ENCODE measurements at regions not wholly inside any gene's neighbourhood (a gene's known extent, or its start where the extent isn't known, plus 50 kb on each side); places are given as distances from the start of the nearest gene placed in this dataset.

GRCh38 chr9:28059192-28059591, 485.9 kb upstream of the C9orf72 start:
- no peak overlapping the region for H3K4me3 ChIP-seq
- H3K4me1 ChIP-seq (replicated peaks in 1 of 2): no peaks in the 10 kb centered on the region
- 43 to 100% (median 75%) methylated on average over 2 to 8 of the region's 8 CpGs; no CpG with 5 or more reads in 5 of the 10 experiments for WGBS, 10 experiments
- no peak overlapping the region for H3K27ac ChIP-seq
- in situ Hi-C loops (cut with MboI; ENCODE audit: low pct_unique_long_range_greater_than_20kb in 2 of 9, low sequenced_read_pairs in 9 of 9, unreplicated experiment in 9 of 9): loop anchor here in 1 of 9 experiments (25.0 kb wide), 1 partner anchor 347 kb away; no protein-coding TSS in a partner anchor
- ATAC-seq (replicated peaks in 6 of 8): no peak

DNA sequence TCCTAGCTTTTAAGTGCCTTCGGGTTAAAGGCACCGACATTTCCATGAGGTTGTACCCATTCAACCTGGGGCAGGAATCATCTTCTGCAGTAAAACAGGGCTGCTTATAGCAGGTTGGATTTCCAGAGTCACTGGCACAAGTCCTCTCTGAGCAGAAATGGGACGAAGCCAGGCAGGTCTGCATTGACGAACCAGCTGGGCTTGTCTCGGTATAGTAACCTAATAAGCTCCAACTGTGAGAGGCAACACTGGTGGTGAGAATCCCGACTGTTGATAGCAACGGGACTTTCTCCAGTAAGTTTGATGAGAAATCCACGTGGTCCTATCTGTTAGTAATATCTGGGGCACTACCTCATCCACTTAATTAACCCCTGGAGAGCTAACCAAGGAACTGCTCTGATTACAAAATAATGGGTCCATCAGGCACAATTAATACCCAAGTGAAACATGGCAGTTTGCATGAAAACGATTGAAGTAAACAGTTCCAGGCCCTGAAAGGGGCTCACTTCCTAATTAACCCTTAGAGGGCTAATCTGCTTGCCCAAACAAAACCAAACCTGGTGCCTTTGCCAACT, 491.0 kb upstream of the C9orf72 start:
- ATAC-seq (replicated peaks in 6 of 8): no peak
- no peak overlapping the region for H3K27ac ChIP-seq
- no peak overlapping the region for H3K4me3 ChIP-seq
- in situ Hi-C loops (cut with MboI; ENCODE audit: low pct_unique_long_range_greater_than_20kb in 2 of 9, low sequenced_read_pairs in 9 of 9, unreplicated experiment in 9 of 9): loop anchor here in 1 of 9 experiments (25.0 kb wide), 1 partner anchor 352 kb away; no protein-coding TSS in a partner anchor
- no peaks in the 10 kb centered on the region for H3K4me1 ChIP-seq (replicated peaks in 1 of 2)
- 20 to 95% (median 57%) methylated on average over 1 to 8 of the region's 9 CpGs for WGBS, 10 experiments

DNA sequence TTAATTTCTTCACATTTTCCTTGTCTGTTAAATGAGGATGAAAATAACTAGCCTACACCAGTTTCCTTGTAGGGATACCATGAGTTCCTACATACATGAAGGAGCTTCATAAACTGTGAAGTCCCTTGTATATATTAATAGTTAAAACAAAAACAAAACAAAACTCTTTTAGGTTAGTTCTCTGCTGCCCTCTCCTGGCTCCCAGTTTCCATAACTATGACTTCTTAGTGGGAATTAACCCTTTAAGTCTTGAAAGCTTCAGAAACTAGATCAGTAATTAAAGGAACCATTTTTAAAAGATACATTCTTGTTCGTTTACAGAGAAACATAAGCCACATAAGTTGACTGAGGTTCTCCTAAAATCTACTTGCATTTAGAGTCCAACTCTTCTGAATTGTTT, 500.0 kb upstream of the C9orf72 start:
- Histone ChIP-seq H3K27ac (no peak overlapping the region), H3K4me1 (replicated peaks in 1 of 2) (no peaks in the 10 kb centered on the region), H3K4me3 (no peak overlapping the region)
- in situ Hi-C loops (cut with MboI; ENCODE audit: low pct_unique_long_range_greater_than_20kb in 2 of 9, low sequenced_read_pairs in 9 of 9, unreplicated experiment in 9 of 9): loop anchor here in 3 of 9 experiments (10.0 to 25.0 kb wide), 2 partner anchors 348 to 361 kb away; no protein-coding TSS in a partner anchor
- 0 to 67% (median 10%) methylated on average over 1 of the region's 1 CpG; no CpG with 5 or more reads in 3 of the 10 experiments for WGBS, 10 experiments
- ATAC-seq (replicated peaks in 6 of 8): peak in 3 of 8 experiments; percentile 20 to 44 (median 31)

DNA sequence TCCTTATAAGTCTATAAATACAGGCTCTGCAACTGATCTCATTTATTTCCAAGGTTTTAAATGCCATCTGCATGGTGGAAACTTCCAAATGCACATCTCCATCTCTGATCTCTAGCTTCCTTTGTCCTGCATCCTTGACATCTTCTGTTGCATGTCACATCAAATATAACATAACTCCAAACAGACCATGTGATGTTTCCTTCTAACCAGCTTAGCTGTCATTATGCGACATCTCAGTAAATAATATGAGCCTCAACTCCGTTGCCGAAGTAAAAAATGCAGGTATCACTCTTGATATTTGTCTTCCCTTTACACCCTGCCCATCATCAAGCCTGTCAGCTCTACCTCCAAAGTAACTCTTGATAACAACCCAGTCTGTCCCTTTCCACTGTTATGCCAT, 506.4 kb upstream of the C9orf72 start:
- H3K4me3 ChIP-seq: no peak overlapping the region
- no peak overlapping the region for H3K27ac ChIP-seq
- WGBS, 10 experiments: 46 to 100% (median 83%) methylated on average over 1 to 3 of the region's 3 CpGs; no CpG with 5 or more reads in 3 of the 10 experiments
- ATAC-seq (replicated peaks in 6 of 8): no peak
- no peaks in the 10 kb centered on the region for H3K4me1 ChIP-seq (replicated peaks in 1 of 2)
- in situ Hi-C loops (cut with MboI; ENCODE audit: low pct_unique_long_range_greater_than_20kb in 2 of 9, low sequenced_read_pairs in 9 of 9, unreplicated experiment in 9 of 9): loop anchor here in 2 of 9 experiments (10.0 kb wide), 1 partner anchor 355 kb away; no protein-coding TSS in a partner anchor

DNA sequence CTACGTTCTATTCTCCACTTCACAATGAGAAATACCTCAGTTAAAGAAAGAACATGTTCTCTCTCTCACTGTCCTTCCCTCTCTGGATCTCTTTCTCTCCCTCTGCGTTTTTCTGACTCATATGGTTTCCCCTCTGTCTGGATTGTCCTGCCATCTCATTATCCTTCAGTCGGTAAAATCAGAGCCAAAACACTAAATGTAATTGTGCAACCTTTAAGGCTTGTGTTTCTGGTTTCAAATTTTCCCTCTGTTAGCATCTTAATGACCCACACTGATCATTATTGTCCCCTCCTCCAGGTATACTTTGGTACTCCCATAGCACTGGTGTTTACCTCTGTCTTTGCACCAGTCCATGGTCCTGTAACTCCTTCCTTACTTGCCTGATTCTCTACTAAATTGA, 509.4 kb upstream of the C9orf72 start:
- WGBS, 10 experiments: 0 to 97% (median 76%) methylated on average over 1 to 3 of the region's 3 CpGs; no CpG with 5 or more reads in 1 of the 10 experiments
- no peaks in the 10 kb centered on the region for H3K4me1 ChIP-seq (replicated peaks in 1 of 2)
- no peak overlapping the region for H3K27ac ChIP-seq
- ATAC-seq (replicated peaks in 6 of 8): no peak
- in situ Hi-C loops (cut with MboI; ENCODE audit: low pct_unique_long_range_greater_than_20kb in 2 of 9, low sequenced_read_pairs in 9 of 9, unreplicated experiment in 9 of 9): no loop called here
- H3K4me3 ChIP-seq: no peak overlapping the region

GRCh38 chr9:28086881-28087280, 513.6 kb upstream of the C9orf72 start:
- in situ Hi-C loops (cut with MboI; ENCODE audit: low pct_unique_long_range_greater_than_20kb in 2 of 9, low sequenced_read_pairs in 9 of 9, unreplicated experiment in 9 of 9): no loop called here
- Histone ChIP-seq H3K4me1 (replicated peaks in 1 of 2) (no peaks in the 10 kb centered on the region), H3K27ac (no peak overlapping the region), H3K4me3 (no peak overlapping the region)
- no peak for ATAC-seq (replicated peaks in 6 of 8)

GRCh38 chr9:28092981-28093936, 520.0 kb upstream of the C9orf72 start:
- 3 to 63% (median 27%) methylated on average over 3 to 9 of the region's 10 CpGs; no CpG with 5 or more reads in 1 of the 10 experiments for WGBS, 10 experiments
- Histone ChIP-seq H3K4me3 (no peak overlapping the region), H3K4me1 (replicated peaks in 1 of 2) (peaks cover 0 to 14% of the 10 kb centered on the region in 2 donors), H3K27ac (no peak overlapping the region)
- ATAC-seq (replicated peaks in 6 of 8): peak in 5 of 8 experiments; percentile 49 to 67 (median 55)
- in situ Hi-C loops (cut with MboI; ENCODE audit: low pct_unique_long_range_greater_than_20kb in 2 of 9, low sequenced_read_pairs in 9 of 9, unreplicated experiment in 9 of 9): no loop called here

DNA sequence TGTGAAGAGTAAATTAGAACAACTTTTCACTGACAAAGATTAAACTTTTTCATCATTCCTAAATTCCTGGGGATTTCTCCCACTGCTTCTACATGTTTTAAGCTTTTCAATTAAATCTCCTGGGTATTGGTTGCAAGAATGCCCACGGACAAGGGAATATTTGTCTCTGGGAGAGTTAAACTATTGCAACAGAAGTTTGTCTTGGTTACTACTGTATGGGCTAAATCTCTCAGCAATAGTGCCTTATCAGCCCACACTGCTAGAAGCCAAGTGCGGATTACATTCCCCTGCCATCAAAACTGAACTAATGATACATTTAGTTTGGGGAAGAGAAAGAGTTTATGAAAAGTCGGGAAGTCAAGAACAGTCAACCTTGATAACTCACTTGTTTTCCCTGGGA, 528.2 kb upstream of the C9orf72 start:
- peak in 1 of 8 experiments; percentile 93 for ATAC-seq (replicated peaks in 6 of 8)
- Histone ChIP-seq H3K4me3 (no peak overlapping the region), H3K4me1 (replicated peaks in 1 of 2) (no peaks in the 10 kb centered on the region), H3K27ac (no peak overlapping the region)
- in situ Hi-C loops (cut with MboI; ENCODE audit: low pct_unique_long_range_greater_than_20kb in 2 of 9, low sequenced_read_pairs in 9 of 9, unreplicated experiment in 9 of 9): no loop called here
- WGBS, 10 experiments: 0 to 100% (median 82%) methylated on average over 1 to 3 of the region's 3 CpGs

GRCh38 chr9:28105001-28105400, 531.7 kb upstream of the C9orf72 start:
- no peak for ATAC-seq (replicated peaks in 6 of 8)
- no peaks in the 10 kb centered on the region for H3K4me1 ChIP-seq (replicated peaks in 1 of 2)
- H3K4me3 ChIP-seq: no peak overlapping the region
- H3K27ac ChIP-seq: no peak overlapping the region
- in situ Hi-C loops (cut with MboI; ENCODE audit: low pct_unique_long_range_greater_than_20kb in 2 of 9, low sequenced_read_pairs in 9 of 9, unreplicated experiment in 9 of 9): no loop called here
- WGBS, 10 experiments: 0 to 92% (median 78%) methylated on average over 1 to 2 of the region's 2 CpGs; no CpG with 5 or more reads in 2 of the 10 experiments

GRCh38 chr9:28120184-28120583, 546.9 kb upstream of the C9orf72 start:
- no peak overlapping the region for H3K27ac ChIP-seq
- peaks cover 10 to 22% of the 10 kb centered on the region in 2 donors for H3K4me1 ChIP-seq (replicated peaks in 1 of 2)
- H3K4me3 ChIP-seq: no peak overlapping the region
- WGBS, 10 experiments: 0 to 43% (median 5%) methylated on average over 2 to 3 of the region's 3 CpGs; no CpG with 5 or more reads in 1 of the 10 experiments
- in situ Hi-C loops (cut with MboI; ENCODE audit: low pct_unique_long_range_greater_than_20kb in 2 of 9, low sequenced_read_pairs in 9 of 9, unreplicated experiment in 9 of 9): no loop called here
- ATAC-seq (replicated peaks in 6 of 8): peak in 5 of 8 experiments; percentile 16 to 92 (median 69)

DNA sequence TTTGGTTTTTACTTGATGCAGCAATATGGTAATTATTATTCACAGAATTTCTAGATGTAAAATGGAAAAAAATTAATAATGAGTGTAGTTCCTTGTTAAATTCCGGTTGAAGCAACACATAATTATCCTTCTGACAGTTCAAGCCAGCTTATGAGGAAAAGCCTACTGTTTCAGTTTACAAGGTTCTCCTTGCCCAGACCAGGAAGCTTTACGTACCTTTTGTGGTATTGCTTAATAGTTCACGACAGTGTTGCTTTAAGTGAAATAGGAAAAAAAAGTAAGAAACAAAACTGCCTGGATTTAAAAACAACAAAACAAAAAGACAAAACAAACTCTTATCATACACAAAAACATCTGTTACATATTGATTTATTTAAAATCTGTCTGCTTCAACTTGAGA, 547.3 kb upstream of the C9orf72 start:
- Histone ChIP-seq H3K4me1 (replicated peaks in 1 of 2) (peaks cover 10 to 22% of the 10 kb centered on the region in 2 donors), H3K27ac (peak overlapping the region in 1 of 2 donors; percentile 26), H3K4me3 (no peak overlapping the region)
- 6 to 94% (median 48%) methylated on average over 1 to 3 of the region's 3 CpGs for WGBS, 10 experiments
- in situ Hi-C loops (cut with MboI; ENCODE audit: low pct_unique_long_range_greater_than_20kb in 2 of 9, low sequenced_read_pairs in 9 of 9, unreplicated experiment in 9 of 9): no loop called here
- no peak for ATAC-seq (replicated peaks in 6 of 8)

DNA sequence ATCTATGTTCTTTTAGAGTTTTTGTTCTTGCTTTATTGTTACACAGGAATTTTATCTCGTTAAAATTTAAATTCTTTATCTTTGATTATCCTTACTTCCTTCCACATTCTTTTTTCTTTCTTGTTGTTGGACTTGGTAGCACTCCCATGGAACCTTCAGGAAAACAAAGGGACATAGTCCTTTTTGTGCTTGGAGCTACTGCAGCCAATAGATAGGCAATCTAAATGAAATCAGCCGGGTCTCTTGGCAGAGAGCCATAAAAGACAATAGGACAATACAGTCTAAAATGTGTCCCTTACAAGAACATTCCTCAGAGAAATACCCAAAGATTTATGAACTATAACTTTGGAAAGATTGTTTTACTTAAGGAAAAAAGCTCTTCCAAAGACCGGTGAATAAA, 548.1 kb upstream of the C9orf72 start:
- ATAC-seq (replicated peaks in 6 of 8): peak in 2 of 8 experiments; percentile 26 to 35
- Histone ChIP-seq H3K4me3 (no peak overlapping the region), H3K27ac (no peak overlapping the region), H3K4me1 (replicated peaks in 1 of 2) (peaks cover 10 to 22% of the 10 kb centered on the region in 2 donors)
- 16 to 80% (median 50%) methylated on average over 1 to 3 of the region's 3 CpGs for WGBS, 10 experiments
- in situ Hi-C loops (cut with MboI; ENCODE audit: low pct_unique_long_range_greater_than_20kb in 2 of 9, low sequenced_read_pairs in 9 of 9, unreplicated experiment in 9 of 9): no loop called here

- ATAC-seq (replicated peaks in 6 of 8): peak in 1 of 8 experiments; percentile 42
- in situ Hi-C loops (cut with MboI; ENCODE audit: low pct_unique_long_range_greater_than_20kb in 2 of 9, low sequenced_read_pairs in 9 of 9, unreplicated experiment in 9 of 9): no loop called here
- H3K4me3 ChIP-seq: no peak overlapping the region
- H3K4me1 ChIP-seq (replicated peaks in 1 of 2): peaks cover 7 to 15% of the 10 kb centered on the region in 2 donors
- no peak overlapping the region for H3K27ac ChIP-seq
These were observed 551.6 kb upstream of the C9orf72 start for GRCh38 chr9:28124917-28125316.

Measured in motor neuron (in vitro differentiated cells).